ES-I3 (cell line): ENCODE measurements at regions not wholly inside any gene's neighbourhood (a gene's known extent, or its start where the extent isn't known, plus 50 kb on each side); places are given as distances from the start of the nearest gene placed in this dataset.

Source experiments
- H3K36me3 ChIP-seq: 2 replicates; pipeline ENCODE4 v1.6.1; 2013; ENCODE audit warnings: mild to moderate bottlenecking, low read length, control low read depth, moderate library complexity; ENCODE audit not compliant: insufficient read depth
- H3K4me1 ChIP-seq: 2 replicates; pipeline ENCODE4 v1.6.1; 2013; ENCODE audit warnings: mild to moderate bottlenecking, control low read depth, low read length; ENCODE audit not compliant: insufficient read depth
- H3K9ac ChIP-seq: 2 replicates; pipeline ENCODE4 v1.6.1; 2013; ENCODE audit warnings: low read depth, mild to moderate bottlenecking, low read length, moderate library complexity
- H3K9me3 ChIP-seq: 2 replicates; pipeline ENCODE4 v1.6.1; 2013; ENCODE audit warnings: mild to moderate bottlenecking, low read length, moderate library complexity; ENCODE audit not compliant: control insufficient read depth, insufficient read depth

DNA sequence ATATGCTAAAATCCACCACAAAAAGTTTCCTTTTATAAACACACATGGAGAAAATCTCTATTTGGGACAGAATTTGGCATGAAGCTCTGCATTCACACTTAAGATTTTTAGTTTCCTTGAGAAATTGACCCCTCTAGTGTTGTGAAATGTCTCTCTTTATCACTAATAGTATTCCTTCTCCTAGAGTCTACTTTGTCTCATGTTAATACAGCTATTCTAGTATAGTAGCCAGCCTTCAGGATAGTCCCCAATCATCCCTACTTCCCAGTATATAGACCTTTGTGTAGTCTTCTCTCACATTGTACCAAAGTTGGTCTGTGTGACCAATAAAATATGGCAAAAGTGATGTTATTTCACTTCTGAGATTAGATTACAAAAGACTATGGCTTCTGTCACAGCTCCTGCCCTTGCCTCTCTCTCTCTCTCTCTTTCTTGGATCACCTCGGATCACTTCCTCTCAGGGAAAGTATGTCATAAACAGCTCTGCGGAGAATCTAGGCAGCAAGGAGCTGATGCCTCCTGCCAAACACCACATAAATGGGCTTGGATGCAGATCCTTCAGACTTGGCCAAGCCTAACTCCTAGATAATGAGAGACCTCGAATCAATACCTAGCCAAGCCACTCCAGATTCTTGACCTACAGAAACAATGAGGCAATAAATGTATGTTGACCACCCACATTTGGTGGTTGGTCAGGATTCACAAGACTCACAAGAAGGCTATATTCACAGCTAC lies 59.7 kb upstream of the NABP1 start:
- Histone ChIP-seq H3K36me3 (0 out of 2 replicates have a peak, but pooled peaks cover 3% of the 10 kb centered on the region), H3K4me1 (no peaks in the 10 kb centered on the region), H3K9ac (no peak overlapping the region; the same call in 1 of the 2 replicates), H3K9me3 (no peaks in the 10 kb centered on the region)

DNA sequence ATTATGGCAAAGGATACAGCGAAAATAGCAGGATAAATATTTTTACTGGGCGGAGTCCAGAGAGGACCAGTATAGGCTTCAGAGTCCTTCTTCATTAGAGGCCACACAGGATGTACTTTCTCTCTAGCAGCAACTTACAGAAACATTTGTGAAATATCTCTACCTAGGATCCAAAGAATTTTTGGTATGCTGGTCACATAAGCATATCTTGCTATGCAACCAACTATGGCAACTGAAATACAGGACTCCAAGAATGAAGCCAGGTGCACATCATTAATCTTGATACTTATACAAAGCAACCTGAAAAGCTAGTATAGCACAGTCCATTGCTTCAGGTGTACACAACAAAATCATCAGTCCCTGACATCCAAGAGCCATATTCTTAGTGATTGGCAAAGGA lies 59.1 kb upstream of the NABP1 start:
- Histone ChIP-seq H3K4me1 (no peaks in the 10 kb centered on the region), H3K9ac (no peak overlapping the region), H3K36me3 (0 out of 2 replicates have a peak, but pooled peaks cover 3% of the 10 kb centered on the region), H3K9me3 (no peaks in the 10 kb centered on the region)

DNA sequence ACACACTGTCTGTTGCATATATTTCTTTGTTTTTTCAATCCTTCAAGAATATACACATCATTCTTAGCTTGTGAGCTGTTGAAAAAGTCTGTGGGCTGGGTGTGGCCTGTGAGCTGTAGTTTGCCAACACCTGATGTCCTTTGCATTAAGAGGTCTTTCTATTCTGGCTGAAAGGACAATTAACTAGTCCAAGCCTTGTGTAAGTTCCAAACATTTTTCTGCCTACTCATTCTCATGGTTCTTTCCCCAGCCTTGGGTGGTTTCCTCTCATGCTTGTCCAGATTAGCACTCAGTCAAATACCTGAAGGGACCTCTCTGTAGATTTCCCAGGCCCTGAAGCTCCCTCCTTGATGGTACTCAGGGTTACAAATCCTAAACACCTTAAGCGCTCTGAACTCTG lies 57.8 kb upstream of the NABP1 start:
- Histone ChIP-seq H3K9ac (no peak overlapping the region), H3K4me1 (no peaks in the 10 kb centered on the region), H3K9me3 (no peaks in the 10 kb centered on the region), H3K36me3 (0 out of 2 replicates have a peak, but pooled peaks cover 3% of the 10 kb centered on the region)

DNA sequence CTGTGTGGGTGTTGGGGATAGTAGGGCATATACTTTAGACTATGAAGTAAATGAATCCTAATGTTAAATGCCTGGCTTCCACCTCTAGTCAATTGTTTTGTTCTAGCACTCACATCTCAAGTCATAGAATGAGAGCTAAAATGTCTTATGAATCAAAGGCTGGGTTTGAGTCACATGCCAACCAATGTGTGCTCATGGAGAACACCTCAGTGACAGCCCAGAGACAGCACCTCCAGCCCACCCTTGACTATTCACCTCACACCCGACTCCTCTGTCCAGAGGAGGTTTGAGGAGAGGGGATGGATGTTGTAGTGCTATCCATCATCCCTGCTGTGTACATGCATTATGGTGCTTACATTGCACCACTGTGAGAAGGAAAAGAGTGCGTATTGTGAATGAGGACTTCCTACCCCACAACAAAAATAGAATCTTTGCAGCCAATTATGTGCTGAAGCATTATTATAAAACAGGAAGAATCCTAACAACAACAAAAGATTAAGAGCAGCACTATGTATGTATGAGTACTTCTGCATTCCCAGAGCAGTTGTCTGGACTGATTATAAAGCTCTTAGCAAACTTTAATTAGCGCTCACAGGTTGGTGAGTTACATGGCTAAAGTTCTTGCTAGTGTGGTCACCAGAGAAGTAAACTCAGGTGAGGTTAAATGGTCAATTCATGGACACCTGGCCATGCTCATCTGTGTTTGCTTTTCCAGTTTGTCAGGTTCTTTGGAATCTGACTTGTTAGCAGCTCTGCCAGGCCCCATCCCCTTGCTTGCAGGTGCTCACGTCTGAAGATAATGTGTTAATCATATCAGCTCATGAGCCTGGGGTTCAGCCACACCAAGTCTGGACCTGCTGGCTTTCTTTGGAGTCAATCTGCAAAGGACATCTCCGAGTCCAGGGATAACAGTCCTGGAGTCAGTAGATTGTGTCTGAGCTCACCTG lies 55.3 kb upstream of the NABP1 start:
- no peaks in the 10 kb centered on the region for H3K4me1 ChIP-seq
- no peaks in the 10 kb centered on the region for H3K9me3 ChIP-seq
- 0 out of 2 replicates have a peak, but pooled peaks cover 3% of the 10 kb centered on the region for H3K36me3 ChIP-seq
- no peak overlapping the region for H3K9ac ChIP-seq

DNA sequence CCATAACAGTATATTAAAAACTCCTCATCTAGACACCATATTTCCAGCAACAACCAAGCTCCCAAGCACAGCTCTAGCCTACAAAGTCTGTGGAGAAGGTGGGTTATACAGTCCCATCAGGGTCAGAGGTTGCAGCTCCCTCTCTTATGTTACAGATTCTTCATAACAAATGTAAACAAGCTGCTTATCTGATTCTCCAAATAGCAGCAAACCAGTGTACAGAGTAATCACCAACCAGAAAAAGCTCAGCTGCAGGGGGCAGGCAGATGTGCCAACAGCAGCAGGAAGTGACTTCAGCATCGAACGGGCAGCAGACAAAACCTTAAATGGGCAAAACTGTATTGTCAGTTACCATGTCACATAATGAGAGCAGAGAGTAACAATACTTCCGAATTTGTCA lies 52.9 kb upstream of the NABP1 start:
- H3K4me1 ChIP-seq: no peaks in the 10 kb centered on the region

DNA sequence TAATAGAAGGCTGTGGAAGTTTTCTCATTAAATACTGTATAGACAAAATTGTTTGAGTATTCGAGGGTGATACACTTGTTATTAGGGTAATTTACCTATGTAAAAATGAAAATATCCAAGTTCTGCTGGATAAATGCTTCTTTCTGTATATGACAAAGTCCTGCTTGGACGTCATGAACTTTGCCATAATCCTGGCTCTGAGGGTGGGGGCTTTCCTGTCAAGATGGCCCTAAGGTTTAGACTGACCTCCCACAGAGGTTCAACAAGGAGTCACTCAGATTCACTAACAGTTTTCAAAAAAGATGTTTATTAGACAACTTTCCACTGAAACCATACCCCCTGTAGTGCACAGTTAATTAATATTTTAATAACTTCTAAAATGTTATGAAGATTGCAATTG lies 52.5 kb upstream of the NABP1 start:
- Histone ChIP-seq H3K4me1 (no peaks in the 10 kb centered on the region), H3K9me3 (no peaks in the 10 kb centered on the region), H3K36me3 (0 out of 2 replicates have a peak, but pooled peaks cover 3% of the 10 kb centered on the region), H3K9ac (no peak overlapping the region)

More for the DNA sequence above, 52.9 kb upstream of the NABP1 start:
- Histone ChIP-seq H3K9me3 (no peaks in the 10 kb centered on the region), H3K9ac (no peak overlapping the region), H3K36me3 (0 out of 2 replicates have a peak, but pooled peaks cover 3% of the 10 kb centered on the region)

DNA sequence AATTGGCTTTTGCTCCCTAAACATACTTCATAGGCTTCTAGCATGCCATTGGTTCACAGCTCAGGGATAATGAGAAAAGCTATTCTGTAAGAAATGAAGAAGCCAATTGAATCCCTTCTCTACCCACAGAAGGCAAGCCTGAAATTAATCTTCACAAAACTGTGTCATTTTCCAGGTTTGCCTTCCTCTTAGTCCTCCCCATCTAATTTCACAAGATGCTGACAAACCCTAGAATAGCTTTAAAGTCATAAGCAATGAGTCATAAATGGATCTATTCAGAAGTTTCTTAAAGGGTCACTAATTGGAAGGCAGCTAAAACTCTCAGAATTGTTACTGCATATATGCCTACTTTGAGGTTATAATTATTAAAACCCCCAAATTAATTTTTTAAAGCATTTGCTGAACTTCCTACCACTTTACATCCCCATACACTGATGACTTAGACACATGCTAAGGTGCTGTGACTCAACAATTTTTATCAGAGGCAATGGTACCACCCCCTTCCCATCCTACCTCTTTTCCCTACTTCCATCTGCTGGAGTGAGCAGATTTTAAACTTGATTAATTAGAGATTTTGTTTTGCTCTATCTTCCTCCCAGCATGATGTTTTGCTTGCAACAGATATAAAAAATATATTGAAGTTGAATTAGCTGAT lies 51.3 kb upstream of the NABP1 start:
- H3K4me1 ChIP-seq: no peaks in the 10 kb centered on the region
- H3K36me3 ChIP-seq: no peaks in the 10 kb centered on the region
- no peak overlapping the region for H3K9ac ChIP-seq
- H3K9me3 ChIP-seq: no peaks in the 10 kb centered on the region

DNA sequence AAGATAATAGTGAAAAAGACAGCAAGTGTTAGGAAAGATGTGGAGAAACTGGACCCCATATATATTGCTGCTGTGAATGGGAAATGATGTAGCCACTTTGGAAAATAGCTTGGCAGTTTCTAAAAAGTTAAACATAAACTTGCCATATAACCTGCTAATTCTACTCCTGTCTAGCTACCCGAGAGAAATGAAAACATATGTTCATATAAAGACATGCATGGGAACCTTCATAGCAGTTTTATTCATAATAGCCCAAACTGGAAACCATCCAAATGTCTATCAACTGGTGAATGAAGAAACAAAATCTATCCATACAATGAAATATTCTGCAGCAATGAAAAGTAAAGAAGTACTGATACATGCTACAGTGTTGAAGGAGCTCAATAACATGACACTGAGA lies 50.4 kb upstream of the NABP1 start:
- H3K9me3 ChIP-seq: no peaks in the 10 kb centered on the region
- H3K9ac ChIP-seq: no peak overlapping the region
- no peaks in the 10 kb centered on the region for H3K36me3 ChIP-seq
- no peaks in the 10 kb centered on the region for H3K4me1 ChIP-seq
